Activated naive CD4-positive, alpha-beta T cell treated with Interleukin-2 at 50 U/mL for 16 hours (primary cell): ENCODE measurements at regions not wholly inside any gene's neighbourhood (a gene's known extent, or its start where the extent isn't known, plus 50 kb on each side); places are given as distances from the start of the nearest gene placed in this dataset.
"Not testable (repeated sequence)": the region's sequence is repeated elsewhere in the genome, so short reads cannot be mapped to it uniquely, and the experiment has no call there.

ENCODE experiments used
- DNase-seq: peaks from one replicate; pipeline ENCODE4 v3.0.0-alpha.2; 2020

DNA sequence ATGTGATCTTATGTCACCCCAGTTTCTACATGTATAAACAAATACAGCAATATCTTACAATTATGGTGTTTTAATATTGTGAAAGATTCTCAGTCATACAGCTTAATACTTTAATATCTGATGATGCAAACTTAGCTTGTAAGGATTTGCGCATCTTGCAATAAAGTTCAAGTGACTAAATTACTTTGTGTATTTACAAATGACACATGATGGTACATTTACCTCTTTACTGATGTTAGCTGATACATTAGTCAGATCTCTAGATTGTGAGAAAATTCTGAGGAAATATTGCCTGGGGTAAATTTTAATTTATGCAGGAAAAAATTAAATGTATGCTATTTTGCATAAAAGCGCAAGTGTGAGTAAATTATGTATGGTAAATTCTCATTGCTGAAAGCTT, 418.8 kb upstream of the MMS22L start:
- no peak for DNase-seq

DNA sequence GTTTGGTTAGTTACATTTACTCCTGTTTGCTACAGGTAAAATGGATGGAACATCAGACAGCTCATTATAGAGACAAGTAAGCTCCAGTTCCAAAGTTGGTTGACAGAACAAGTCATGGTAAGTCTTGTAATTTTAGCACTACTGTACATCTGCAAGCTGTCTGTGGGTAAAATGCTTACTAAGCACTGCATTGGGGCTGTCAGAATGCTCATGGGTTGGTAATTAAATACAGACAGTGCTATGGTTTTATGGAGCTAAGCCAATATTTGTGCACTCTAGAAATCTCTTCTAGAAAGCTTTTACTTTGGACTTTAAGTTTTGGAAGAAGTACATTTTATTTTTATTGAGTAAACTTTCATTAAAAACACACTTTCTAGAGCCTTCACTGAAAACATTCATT, 419.2 kb upstream of the MMS22L start:
- DNase-seq = no peak

DNA sequence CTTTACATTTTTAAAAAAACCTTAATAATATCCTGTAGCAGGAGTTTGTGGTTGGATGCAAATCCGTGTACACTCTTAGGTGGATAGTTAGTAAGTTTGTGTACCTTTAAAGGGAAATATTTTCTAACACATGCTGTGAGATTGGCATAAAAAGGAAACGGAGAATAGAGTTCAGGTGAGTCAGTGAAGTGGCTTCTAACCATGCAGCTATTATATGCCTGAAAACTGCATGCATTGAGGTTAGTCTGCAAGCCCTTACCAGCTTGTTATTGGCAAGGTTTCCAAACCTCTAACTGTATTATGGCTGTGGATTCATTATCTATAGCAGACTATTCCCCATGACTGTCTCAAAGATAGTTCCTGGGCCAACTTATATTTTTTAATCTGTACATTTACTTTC, 420.6 kb upstream of the MMS22L start:
- no peak for DNase-seq

DNA sequence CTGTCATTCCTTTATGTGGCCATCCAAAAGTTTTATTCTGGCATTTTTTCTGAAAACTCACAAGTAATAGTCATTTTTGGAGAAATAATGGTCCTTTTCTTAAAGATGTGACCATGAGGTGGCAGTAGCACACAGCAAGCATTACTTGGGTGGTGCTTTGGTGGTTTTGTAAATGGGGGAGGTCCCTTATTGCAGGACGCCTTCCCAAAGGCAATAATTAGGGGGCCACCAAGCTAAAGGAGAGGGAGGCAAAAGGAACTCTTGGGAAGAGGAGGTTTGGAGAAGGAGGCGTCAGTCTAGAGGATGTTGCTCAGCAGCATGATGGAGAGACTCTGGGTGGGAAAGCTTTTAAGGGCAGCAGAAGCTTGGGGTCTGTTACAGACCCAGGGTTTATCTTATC, 422.6 kb upstream of the MMS22L start:
- no peak for DNase-seq

DNA sequence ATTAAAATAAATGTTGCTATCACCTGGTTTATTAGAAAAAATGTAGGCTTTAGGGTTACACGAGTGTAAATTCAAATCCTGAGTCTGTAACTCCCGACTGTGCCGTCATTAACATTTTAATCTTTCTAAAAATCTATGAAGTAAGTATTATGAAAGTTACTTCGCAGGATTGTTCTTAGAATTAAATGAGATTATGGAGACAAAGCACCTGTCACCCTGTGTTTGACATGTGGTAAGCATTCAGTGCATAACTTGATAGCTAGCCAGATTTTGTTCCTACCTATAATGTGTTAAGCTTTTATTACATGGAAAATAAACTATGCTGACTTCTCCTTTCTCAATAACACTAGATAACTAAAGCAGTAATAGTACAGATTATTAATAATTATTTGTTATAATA, 429.7 kb upstream of the MMS22L start:
- no peak for DNase-seq

DNA sequence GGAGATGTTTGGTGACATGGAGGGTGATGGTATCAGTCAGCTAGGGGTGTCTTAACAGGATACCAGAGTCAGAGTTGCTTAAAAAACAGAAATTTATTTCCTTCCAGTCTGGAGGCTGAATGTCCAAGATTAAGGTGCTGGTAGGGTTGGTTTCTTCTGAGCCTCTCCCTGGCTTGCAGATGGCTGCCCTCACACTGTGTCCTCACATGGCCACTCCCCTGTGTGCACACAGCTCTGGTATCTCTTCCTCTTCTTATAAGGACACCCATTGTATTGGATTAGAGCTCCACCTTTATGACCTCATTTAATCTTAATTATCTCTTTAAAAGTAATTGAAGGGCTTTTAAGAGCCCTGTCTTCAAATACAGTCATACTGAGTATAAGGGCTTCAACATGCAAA, 431.8 kb upstream of the MMS22L start:
- DNase-seq = no peak

DNA sequence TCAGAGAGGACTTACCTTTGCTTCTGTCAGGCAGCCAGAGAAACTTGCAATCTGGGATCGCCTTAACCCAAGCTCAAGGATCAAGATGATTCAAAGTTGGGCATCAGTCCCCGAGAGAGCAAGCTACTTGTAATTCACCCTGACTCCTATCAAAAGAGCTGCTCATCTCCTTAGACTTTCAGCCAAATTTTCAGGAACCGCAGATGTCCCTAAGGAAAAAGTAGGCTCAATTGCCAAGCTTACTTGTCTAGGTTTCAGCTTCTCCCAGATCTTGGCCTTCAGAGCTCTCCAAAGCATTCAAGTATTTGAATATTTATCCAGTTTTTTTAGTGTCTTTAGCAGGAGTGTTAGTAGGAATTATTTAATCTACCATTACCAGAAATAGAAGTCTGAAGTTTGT, 434.1 kb upstream of the MMS22L start:
- DNase-seq = no peak

DNA sequence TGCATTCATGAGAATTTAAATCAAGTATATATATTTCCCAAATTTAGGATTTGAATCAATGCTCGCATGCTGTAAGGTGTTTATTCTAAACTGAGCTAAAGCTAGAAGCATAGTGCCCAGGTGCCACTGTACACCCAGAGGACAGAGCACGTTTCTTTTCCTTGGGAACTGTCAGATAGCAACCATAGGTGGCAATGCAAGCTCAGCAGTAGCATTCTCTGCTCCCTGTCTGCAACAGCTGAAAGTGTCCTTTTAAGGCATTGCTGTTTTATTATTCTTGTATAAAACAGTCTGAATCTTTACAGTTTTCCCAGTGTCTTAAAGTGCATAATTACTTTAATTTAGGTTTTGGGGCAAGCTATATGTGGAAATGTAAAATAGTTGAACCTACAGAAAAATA, 443.4 kb upstream of the MMS22L start:
- DNase-seq = no peak

DNA sequence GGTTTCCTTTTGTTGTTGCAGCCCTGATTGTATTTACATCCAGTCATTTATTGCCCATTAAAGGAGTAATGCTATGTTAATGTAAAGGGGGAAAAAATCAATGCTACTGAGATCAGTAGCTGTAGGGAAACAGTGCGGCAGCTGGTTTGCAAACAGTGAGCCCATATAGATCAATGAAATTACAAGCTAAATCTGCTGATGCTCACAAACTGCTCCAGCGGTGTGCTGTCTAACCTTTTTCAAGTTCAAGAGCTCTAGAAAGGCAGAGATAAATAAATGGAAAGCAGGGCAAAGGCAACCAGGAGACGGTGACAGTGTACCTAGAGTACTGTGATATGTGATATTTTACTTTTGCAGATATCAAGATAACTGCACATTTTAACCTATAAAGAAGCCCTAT, 449.0 kb upstream of the MMS22L start:
- no peak for DNase-seq

DNA sequence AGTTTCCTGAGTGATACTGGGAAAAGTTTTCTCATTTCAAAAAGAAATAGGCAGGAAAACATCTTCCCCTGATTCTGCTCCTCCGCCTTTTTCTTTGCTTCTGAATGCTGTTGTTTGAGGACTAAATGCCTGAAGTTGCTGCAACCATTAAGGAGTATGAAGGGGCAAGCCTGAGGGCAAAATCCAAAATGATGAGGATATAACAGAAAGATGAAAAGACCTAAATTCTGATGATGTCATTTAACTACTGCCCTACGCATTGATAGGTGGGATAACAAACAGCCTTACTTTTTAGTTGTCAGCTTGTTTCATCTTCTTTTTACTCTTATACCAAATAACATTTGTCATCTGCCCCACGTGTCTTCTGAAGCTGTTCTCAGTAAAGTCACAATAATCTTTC, 474.6 kb upstream of the MMS22L start:
- no peak for DNase-seq

DNA sequence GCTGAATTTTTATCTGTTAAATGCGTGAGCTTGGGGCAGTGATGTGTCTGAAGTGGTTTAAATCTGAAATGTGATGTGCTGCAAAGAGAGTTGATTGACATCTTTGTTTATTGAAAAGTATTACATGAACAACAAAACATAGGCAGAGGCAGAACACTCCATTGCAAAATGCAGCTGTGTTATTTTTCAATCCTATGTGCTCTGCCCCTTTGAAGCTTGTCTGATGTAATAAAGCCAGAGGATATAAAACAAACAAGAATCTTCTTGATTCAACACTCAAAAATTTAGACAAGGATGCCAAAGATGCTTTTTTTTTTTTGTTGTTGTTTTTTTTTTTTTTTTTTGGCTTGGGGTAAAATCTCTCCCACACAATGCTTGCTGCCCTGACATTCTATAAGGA, 482.4 kb upstream of the MMS22L start:
- DNase-seq = no peak

DNA sequence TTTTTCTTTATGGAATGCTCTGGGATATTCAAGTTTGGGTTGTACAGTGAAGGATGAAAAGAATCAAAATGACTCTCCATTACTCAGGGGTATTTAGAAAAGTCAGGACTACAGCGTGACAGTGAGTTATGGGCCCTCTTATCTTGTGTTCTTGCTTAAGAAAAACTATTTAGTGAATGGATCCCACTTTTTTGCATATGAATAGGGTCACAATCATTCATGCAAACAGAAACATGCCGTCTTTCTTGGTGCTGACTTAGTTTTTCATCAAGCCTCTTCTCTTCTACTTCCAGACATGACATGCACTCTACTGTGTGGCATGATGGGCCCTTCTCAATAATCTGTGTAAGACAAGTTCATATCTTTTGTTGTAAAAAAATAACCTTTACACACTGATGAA, 488.4 kb upstream of the MMS22L start:
- no peak for DNase-seq

DNA sequence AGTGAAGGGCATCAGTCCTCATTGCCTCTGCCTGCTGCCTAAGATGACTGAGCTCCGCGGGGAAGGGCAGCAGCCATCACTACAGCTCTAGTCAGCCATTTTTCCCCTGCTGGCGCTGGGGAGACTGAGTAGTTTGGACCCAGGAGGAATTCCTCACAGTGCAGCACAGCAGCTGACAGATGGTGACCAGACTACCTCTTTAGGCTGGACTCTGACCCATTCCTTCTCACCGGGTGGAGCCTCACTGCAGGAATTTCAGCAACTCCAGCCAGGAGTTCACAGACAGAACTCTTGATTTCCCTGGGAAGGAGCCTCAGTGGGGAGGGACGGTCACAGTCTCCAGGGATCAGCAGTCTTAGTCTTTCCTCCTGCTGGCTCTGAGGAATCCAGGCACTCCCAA, 492.0 kb upstream of the MMS22L start:
- no peak for DNase-seq

DNA sequence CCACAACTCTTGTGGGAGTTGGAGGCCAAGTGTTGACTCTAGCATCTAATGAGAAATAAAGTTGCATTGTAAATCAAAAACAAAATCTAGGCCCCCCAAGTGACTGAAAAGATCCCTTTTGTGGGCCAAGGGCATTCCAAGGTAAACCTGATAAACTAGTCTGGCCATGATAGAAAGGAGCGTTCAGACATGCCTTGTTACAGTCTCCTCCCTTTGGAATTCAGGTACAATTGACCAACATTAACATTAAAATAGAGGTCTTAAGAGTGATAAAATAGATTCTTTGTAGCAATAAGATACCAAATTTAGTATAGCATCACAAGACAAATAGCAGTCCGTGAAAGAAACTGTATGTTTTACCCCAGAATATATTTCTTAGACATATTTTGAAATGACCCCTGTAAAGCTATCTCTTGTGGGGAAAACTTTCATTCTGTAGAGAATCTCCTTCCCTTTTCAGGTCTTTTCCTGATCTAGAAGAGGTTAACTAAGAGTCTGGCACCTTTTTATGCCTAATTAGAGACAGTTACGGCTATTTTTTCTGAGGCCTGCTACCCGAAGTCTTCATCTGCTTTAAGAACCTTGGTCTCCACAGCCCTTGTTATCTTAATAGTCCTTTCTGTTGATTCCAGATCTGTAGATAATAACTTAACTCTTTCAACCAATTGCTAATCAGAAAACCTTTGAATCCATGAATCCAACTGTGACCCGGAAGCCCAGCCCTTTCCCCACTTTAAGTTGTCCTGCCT, 495.4 kb upstream of the MMS22L start:
- DNase-seq = no peak

DNA sequence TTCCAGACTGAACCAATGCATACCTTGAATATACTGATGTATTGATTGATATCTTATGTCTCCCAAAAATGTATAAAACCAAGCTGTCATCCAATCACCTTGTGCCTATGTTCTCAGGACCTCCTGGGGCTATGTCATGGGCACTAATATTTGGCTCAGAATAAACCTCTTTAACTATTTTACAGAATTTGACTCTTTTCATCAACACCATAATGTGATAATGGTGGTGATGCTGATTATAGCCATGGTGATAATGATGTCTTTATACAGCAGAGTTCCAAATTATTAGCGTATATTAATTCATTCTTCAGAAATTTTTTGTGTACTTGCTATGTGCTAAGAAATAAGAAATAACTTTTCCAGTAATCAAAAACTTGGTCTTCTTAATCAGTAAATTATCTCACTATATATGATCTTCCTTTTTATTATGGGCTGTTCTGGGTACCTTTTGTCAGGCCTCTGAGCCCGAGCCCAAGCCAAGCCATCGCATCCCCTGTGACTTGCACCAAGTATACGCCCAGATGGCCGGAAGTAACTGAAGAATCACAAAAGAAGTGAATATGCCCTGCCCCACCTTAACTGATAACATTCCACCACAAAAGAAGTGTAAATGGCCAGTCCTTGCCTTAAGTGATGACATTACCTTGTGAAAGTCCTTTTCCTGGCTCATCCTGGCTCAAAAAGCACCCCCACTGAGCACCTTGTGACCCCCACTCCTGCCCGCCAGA, 496.2 kb upstream of the MMS22L start:
- not testable (repeated sequence) for DNase-seq

DNA sequence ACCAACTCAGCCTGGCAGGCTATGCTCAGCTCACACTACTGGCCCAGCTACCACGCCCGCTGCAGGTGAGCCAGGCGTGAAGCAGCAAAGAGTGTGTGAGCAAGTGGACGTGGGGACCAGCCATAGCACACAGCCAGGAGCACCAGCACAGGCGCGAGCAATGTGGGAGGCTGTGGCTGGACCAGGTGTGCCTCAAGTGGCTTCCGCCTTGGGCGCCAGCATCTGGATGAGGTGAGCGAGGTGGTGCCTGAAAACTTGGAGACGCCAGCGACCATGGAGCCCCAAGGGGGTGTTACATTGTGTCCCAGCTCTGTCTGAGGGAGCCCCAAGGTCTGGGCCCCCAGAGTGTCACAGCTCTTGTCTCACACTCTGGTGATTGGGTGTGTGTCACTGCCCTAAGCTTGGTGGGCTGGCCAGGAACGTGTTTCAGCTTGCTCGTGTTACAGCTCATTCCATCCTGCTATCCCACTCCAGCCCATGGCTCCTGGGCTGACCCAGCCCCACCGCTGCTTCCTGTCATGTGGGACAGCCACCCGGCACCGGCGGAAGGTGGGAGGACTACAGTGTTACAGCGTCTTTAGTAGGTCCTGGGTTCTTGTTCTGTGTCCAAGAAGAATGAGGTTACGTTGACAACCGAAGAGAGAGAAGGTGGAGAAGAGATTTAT, 508.0 kb upstream of the MMS22L start:
- no peak for DNase-seq

DNA sequence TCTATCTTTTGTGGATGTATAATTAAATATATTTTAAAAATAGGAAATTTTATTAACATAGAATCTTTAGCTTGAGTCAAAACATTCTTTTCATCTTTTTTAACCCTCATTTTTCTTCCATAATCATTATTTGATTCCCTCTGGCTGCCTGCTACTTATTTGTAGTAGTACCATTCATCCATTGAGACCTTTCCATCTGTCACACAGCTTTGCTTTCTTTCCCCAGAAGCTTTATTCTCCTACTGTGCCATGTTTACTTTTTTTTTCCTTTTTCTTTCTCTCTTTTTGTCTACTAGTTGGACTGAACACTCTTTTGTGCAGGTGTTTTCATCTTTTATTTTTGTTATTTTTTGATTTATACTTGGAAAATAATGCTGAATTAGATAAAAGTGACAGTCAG, 522.6 kb upstream of the MMS22L start:
- DNase-seq = no peak

DNA sequence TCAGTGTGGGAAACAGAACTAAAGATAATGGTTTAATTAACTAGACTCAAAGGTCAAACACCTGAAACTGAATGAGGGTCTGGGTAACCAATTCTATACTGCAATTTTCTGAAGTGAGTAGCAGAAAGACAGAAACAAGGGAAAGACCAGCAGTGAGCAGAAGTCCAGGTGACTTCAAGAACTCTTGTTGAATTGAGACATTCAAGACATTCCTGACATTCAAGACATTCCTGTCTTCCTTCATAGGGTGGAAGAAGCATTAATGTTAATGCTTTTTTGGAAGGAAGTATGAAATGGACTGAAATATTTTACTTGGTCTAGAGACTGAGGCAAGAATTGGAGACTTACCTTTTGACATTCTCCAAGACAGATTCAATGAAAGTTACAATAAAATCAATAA, 529.9 kb upstream of the MMS22L start:
- DNase-seq = no peak

DNA sequence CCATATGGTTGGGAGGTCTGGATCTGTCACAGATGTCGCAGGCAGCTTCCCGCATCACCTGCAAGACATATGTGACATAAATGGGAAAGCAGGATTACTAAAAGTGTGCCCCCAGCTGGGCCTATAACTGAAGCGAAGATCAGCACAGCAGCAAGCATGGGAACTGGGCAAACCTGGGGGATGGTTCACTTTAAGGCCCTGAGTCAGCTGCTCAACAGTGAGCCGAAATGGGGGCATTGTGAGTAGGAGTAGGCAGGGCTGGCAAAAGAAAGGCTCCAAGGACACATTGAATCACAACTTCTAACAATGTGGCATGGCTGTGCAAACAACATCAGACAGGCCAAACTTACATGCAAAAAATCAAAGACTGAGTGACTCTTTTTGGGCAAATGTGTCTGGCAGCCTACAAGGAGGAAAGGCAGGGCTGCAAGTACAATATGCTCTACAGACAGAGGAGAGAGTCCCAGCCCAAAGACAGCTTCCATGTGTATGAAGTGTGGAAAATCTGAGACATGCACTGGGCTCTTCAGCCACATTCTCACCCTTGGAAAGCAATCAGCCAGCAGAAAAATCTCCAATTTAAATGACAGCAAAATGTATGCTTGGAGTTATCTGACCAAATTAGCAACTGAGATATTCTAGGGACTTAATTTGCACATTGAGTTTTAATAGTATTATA, 531.0 kb upstream of the MMS22L start:
- no peak for DNase-seq

DNA sequence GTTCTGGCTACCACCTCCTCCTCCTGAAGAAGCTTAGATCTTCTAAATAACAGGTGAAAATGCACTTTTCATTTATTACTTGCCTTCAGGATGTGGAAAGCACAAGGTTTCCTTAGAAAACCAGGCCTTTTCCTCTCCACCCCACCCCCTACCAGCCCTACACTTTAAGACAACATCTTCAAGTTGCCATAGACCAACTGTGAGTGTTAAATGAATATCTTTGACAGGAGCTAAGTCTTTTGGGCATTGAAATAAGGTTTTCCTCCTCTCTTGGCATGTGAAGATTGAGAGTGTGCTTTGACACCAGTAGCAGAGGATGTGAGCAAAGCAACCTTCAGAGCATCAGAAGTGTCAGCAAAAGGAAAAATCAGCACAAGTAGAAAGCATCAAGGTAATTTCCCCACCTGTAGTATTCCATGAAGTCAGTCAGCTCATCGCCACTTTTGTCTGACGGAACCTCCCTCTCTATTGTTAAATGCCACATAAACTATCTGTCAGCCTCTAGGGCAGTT, 532.3 kb upstream of the MMS22L start:
- DNase-seq = no peak

DNA sequence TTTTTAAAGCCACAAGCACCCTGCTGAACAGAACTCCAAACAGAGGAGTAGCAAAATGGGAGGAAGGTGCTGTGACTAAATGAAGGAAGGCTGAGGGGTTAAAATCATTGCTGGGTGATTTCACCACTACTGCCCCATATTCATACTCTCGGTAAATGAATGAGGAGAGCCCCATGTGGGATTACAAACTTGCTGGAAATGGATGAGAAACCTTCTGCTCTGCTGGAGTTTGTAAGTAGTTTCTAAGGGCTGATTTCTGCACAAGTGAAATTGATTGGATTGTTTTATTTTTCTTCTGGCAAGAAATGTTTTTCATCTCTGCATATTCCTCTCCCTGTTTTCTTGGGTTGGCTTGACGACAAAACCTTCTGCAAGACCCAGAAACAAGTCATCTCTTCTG, 533.5 kb upstream of the MMS22L start:
- no peak for DNase-seq

DNA sequence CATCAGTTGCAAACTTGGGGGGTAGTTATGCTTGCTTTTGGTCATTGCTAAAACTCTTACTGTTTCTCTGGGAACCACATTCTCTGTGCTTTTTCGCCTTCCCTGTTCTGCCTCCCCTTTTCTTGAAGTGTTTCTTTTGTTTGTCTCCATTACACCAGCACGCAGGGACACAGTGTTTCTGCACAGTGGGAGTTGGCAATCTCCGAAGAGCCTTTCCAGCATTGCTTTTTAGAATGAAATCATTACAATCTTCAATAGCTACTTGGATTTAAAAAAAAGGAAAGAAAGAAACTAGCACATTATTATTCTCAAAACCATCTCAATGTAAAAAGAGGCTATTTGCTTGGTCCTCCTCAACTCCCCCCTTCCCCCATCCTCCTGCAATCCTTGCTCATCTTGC, 536.7 kb upstream of the MMS22L start:
- no peak for DNase-seq

DNA sequence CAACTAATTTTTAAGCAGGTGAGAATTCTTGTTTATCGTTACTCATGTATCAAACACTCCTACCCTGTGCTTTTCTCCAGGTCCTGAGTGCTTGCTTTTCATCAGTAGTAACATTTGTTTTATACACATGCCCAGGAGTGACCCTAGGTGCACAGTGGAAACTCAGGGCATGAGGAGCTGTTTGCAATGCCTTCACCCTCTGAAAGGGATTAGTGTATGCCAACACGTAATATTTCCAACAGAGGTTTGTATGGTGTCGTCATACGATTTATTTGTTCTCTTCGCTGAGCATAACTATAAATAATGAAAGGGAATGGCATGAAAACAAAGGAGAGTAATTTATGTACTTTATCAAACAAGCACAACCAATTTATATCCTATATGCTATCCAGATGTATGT, 537.4 kb upstream of the MMS22L start:
- DNase-seq = no peak

DNA sequence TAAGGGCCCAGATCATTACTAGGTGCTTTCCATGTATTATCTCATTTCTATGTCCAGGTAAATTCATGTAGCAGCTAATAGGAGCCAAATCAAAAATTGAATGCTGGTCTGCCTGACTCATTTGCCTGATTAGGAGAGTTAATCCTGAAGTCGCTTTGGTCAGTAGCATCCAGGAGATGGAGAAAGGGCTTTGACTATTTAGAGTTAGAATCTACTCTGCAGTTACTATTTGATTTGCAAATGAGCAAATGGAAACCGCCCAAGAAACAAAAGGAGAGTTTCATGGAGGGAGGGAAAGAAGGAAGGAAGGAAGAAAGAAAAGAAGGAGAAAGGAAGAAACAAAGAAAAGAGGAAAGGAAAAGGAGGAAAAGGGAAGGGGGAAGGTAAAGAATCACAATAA, 539.6 kb upstream of the MMS22L start:
- no peak for DNase-seq
